ENCODE measurements at regions not wholly inside any gene's neighbourhood (a gene's known extent, or its start where the extent isn't known, plus 50 kb on each side); places are given as distances from the start of the nearest gene placed in this dataset.
"Not testable (repeated sequence)": the region's sequence is repeated elsewhere in the genome, so short reads cannot be mapped to it uniquely, and the experiment has no call there.

- not testable (repeated sequence) for TF ChIP-seq CTCF (conservative IDR thresholded peaks at IDR 0.05); ZFX (IDR thresholded peaks at IDR 0.05)
These were observed 93.4 kb upstream of the NBPF11 start for GRCh38 chr1:148245443-148245842.

Data from C4-2B (cell line).